Left ventricle myocardium inferior (tissue), 1 donor: ENCODE measurements at regions not wholly inside any gene's neighbourhood (a gene's known extent, or its start where the extent isn't known, plus 50 kb on each side); places are given as distances from the start of the nearest gene placed in this dataset.

Experiments
- DNase-seq: peaks from one replicate; pipeline ENCODE4 v3.0.0-alpha.2; 2020
- H3K27ac ChIP-seq: fragments of 200-600 bp; replicated peaks from 2 replicates; pipeline ENCODE4 v1.8.0; 2021
- H3K27me3 ChIP-seq: fragments of 200-600 bp; 2 replicates; pipeline ENCODE4 v1.8.0; 2021; ENCODE audit warnings: low read depth
- H3K36me3 ChIP-seq: fragments of 200-600 bp; 2 replicates; pipeline ENCODE4 v1.8.0; 2021
- H3K4me1 ChIP-seq: fragments of 200-600 bp; 2 replicates; pipeline ENCODE4 v1.8.0; 2021
- H3K4me3 ChIP-seq: fragments of 200-600 bp; 2 replicates; pipeline ENCODE4 v1.8.0; 2021; ENCODE audit warnings: mild to moderate bottlenecking, moderate library complexity
- H3K9me3 ChIP-seq: fragments of 200-600 bp; replicated peaks from 2 replicates; pipeline ENCODE4 v1.8.0; 2021
- CTCF ChIP-seq: fragments of 200-600 bp; IDR thresholded peaks from 2 replicates; pipeline ENCODE4 v1.8.0; 2021; ENCODE audit warnings: antibody characterized with exemption, mild to moderate bottlenecking, borderline replicate concordance
- intact Hi-C: fragments of 100-400 bp; cut with micrococcal nuclease; formaldehyde crosslinking; loops from one replicate; pipeline ENCODE4 v1.11.0; 2022
- donor health status: DM: no; HTN: yes; CAD: no; lungs with severe emphysema.

GRCh38 chr4:37517326-37517725 lies 168.8 kb downstream of the RELL1 start:
- Histone ChIP-seq H3K36me3 (no peaks in the 10 kb centered on the region), H3K4me3 (no peak overlapping the region), H3K27ac (no peak overlapping the region), H3K9me3 (peaks cover 76% of the 10 kb centered on the region), H3K27me3 (no peaks in the 10 kb centered on the region), H3K4me1 (no peaks in the 10 kb centered on the region)
- intact Hi-C loops = no loop called here
- no peak for DNase-seq
- TF ChIP-seq CTCF = no peak

- no peaks in the 10 kb centered on the region for H3K36me3 ChIP-seq
These were observed 170.0 kb downstream of the RELL1 start for GRCh38 chr4:37516057-37516775.

GRCh38 chr4:37510626-37511025 lies 175.6 kb downstream of the RELL1 start:
- no peak for TF ChIP-seq CTCF
- Histone ChIP-seq H3K36me3 (no peaks in the 10 kb centered on the region), H3K27me3 (no peaks in the 10 kb centered on the region), H3K4me3 (no peak overlapping the region), H3K27ac (no peak overlapping the region), H3K9me3 (peaks cover 37% of the 10 kb centered on the region), H3K4me1 (no peaks in the 10 kb centered on the region)
- no peak for DNase-seq
- intact Hi-C loops = no loop called here

More at GRCh38 chr4:37516057-37516775, 170.0 kb downstream of the RELL1 start:
- intact Hi-C loops = no loop called here
- no peak overlapping the region for H3K27ac ChIP-seq
- TF ChIP-seq CTCF = no peak
- H3K4me3 ChIP-seq = no peak overlapping the region
- H3K4me1 ChIP-seq = no peaks in the 10 kb centered on the region
- H3K27me3 ChIP-seq = no peaks in the 10 kb centered on the region
- DNase-seq = no peak
- peaks cover 72% of the 10 kb centered on the region for H3K9me3 ChIP-seq

GRCh38 chr4:37503261-37503660 lies 182.9 kb downstream of the RELL1 start:
- no peaks in the 10 kb centered on the region for H3K4me1 ChIP-seq
- no peaks in the 10 kb centered on the region for H3K36me3 ChIP-seq
- H3K9me3 ChIP-seq = peaks cover 61% of the 10 kb centered on the region
- no peaks in the 10 kb centered on the region for H3K27me3 ChIP-seq
- intact Hi-C loops = no loop called here
- H3K4me3 ChIP-seq = no peak overlapping the region
- no peak overlapping the region for H3K27ac ChIP-seq
- no peak for DNase-seq
- TF ChIP-seq CTCF = no peak

GRCh38 chr4:37502070-37502469 lies 184.1 kb downstream of the RELL1 start:
- intact Hi-C loops = no loop called here

More at GRCh38 chr4:37502070-37502469, 184.1 kb downstream of the RELL1 start:
- TF ChIP-seq CTCF = no peak
- Histone ChIP-seq H3K4me3 (no peak overlapping the region), H3K27me3 (no peaks in the 10 kb centered on the region), H3K36me3 (no peaks in the 10 kb centered on the region), H3K4me1 (no peaks in the 10 kb centered on the region), H3K9me3 (peaks cover 73% of the 10 kb centered on the region), H3K27ac (no peak overlapping the region)
- no peak for DNase-seq
